Right lobe of liver (tissue), 4 donors: ENCODE measurements at regions not wholly inside any gene's neighbourhood (a gene's known extent, or its start where the extent isn't known, plus 50 kb on each side); places are given as distances from the start of the nearest gene placed in this dataset.

ENCODE experiments used
- CTCF ChIP-seq, 4 donors: fragments of 200-600 bp in 3 of 4; fragments of 450-650 bp in 1 of 4; IDR thresholded peaks; one replicate each; pipeline versions ENCODE4 v1.5.1 to v1.8.0; 2016 to 2022; ENCODE audit warnings: antibody characterized with exemption in 4 of 4, mild to moderate bottlenecking in 2 of 4
- POLR2A ChIP-seq: fragments of 450-650 bp; IDR thresholded peaks from one replicate; pipeline ENCODE4 v1.6.1; 2017; ENCODE audit warnings: antibody characterized with exemption, mild to moderate bottlenecking
- donor health status: DM: no; HTN: no; CAD: no.
- donor health status: DM: no; HTN: no; CAD: no.
- donor health status: DM: no; HTN: yes; CAD: no.

- no peak for TF ChIP-seq POLR2A
- no peak for TF ChIP-seq CTCF (IDR thresholded peaks at IDR 0.05)
Observed at GRCh38 chr1:87180682-87181081, 148.0 kb upstream of the LMO4 start.
